ENCODE measurements at regions not wholly inside any gene's neighbourhood (a gene's known extent, or its start where the extent isn't known, plus 50 kb on each side); places are given as distances from the start of the nearest gene placed in this dataset.

- TF ChIP-seq SIN3A (IDR thresholded peaks at IDR 0.05; ENCODE audit: borderline replicate concordance, insufficient read depth, low read length) (no peak), POLR2AphosphoS5 (IDR thresholded peaks at IDR 0.05; ENCODE audit: low read depth, low read length) (no peak), FOXP2 (optimal IDR thresholded peaks at IDR 0.05; ENCODE audit: borderline replicate concordance, extremely low read depth, extremely low read length, insufficient read depth) (no peak)
- TF ChIP-seq, protein P1, sequence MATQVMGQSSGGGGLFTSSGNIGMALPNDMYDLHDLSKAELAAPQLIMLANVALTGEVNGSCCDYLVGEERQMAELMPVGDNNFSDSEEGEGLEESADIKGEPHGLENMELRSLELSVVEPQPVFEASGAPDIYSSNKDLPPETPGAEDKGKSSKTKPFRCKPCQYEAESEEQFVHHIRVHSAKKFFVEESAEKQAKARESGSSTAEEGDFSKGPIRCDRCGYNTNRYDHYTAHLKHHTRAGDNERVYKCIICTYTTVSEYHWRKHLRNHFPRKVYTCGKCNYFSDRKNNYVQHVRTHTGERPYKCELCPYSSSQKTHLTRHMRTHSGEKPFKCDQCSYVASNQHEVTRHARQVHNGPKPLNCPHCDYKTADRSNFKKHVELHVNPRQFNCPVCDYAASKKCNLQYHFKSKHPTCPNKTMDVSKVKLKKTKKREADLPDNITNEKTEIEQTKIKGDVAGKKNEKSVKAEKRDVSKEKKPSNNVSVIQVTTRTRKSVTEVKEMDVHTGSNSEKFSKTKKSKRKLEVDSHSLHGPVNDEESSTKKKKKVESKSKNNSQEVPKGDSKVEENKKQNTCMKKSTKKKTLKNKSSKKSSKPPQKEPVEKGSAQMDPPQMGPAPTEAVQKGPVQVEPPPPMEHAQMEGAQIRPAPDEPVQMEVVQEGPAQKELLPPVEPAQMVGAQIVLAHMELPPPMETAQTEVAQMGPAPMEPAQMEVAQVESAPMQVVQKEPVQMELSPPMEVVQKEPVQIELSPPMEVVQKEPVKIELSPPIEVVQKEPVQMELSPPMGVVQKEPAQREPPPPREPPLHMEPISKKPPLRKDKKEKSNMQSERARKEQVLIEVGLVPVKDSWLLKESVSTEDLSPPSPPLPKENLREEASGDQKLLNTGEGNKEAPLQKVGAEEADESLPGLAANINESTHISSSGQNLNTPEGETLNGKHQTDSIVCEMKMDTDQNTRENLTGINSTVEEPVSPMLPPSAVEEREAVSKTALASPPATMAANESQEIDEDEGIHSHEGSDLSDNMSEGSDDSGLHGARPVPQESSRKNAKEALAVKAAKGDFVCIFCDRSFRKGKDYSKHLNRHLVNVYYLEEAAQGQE (IDR thresholded peaks at IDR 0.05; ENCODE audit: insufficient read depth in 1 of 2, low read depth in 2 of 2, low read length in 2 of 2): no peak
These were observed 550.1 kb upstream of the NRP1 start for GRCh38 chr10:33884604-33885003.

- TF ChIP-seq TAF1 (IDR thresholded peaks at IDR 0.05; ENCODE audit: borderline replicate concordance, insufficient read depth, low read length) (no peak), FOXP2 (optimal IDR thresholded peaks at IDR 0.05; ENCODE audit: borderline replicate concordance, extremely low read depth, extremely low read length, insufficient read depth) (no peak), SIN3A (IDR thresholded peaks at IDR 0.05; ENCODE audit: borderline replicate concordance, insufficient read depth, low read length) (no peak), POLR2AphosphoS5 (IDR thresholded peaks at IDR 0.05; ENCODE audit: low read depth, low read length) (no peak)
- TF ChIP-seq, protein P1 (IDR thresholded peaks at IDR 0.05; ENCODE audit: insufficient read depth in 1 of 2, low read depth in 2 of 2, low read length in 2 of 2): no peak
These were observed 549.4 kb upstream of the NRP1 start for GRCh38 chr10:33883881-33884280.

- TF ChIP-seq FOXP2 (optimal IDR thresholded peaks at IDR 0.05; ENCODE audit: borderline replicate concordance, extremely low read depth, extremely low read length, insufficient read depth): no peak
- TF ChIP-seq POLR2AphosphoS5 (IDR thresholded peaks at IDR 0.05; ENCODE audit: low read depth, low read length): no peak
- TF ChIP-seq SIN3A (IDR thresholded peaks at IDR 0.05; ENCODE audit: borderline replicate concordance, insufficient read depth, low read length): no peak
- no peak for TF ChIP-seq TAF1 (IDR thresholded peaks at IDR 0.05; ENCODE audit: borderline replicate concordance, insufficient read depth, low read length)
- TF ChIP-seq, protein P1 (IDR thresholded peaks at IDR 0.05; ENCODE audit: insufficient read depth in 1 of 2, low read depth in 2 of 2, low read length in 2 of 2): no peak
These were observed 548.5 kb upstream of the NRP1 start for GRCh38 chr10:33882996-33883395.

- TF ChIP-seq FOXP2 (optimal IDR thresholded peaks at IDR 0.05; ENCODE audit: borderline replicate concordance, extremely low read depth, extremely low read length, insufficient read depth): no peak
These were observed 545.8 kb upstream of the NRP1 start for GRCh38 chr10:33880291-33880690.

- no peak for TF ChIP-seq TAF1 (IDR thresholded peaks at IDR 0.05; ENCODE audit: borderline replicate concordance, insufficient read depth, low read length)
- TF ChIP-seq SIN3A (IDR thresholded peaks at IDR 0.05; ENCODE audit: borderline replicate concordance, insufficient read depth, low read length): no peak
- no peak for TF ChIP-seq FOXP2 (optimal IDR thresholded peaks at IDR 0.05; ENCODE audit: borderline replicate concordance, extremely low read depth, extremely low read length, insufficient read depth)
- no peak for TF ChIP-seq POLR2AphosphoS5 (IDR thresholded peaks at IDR 0.05; ENCODE audit: low read depth, low read length)
- TF ChIP-seq, protein P1 (IDR thresholded peaks at IDR 0.05; ENCODE audit: insufficient read depth in 1 of 2, low read depth in 2 of 2, low read length in 2 of 2): no peak
These were observed 543.8 kb upstream of the NRP1 start for GRCh38 chr10:33878238-33878786.

Measured in PFSK-1 (cell line).